HepG2 (cell line): ENCODE measurements at regions not wholly inside any gene's neighbourhood (a gene's known extent, or its start where the extent isn't known, plus 50 kb on each side); places are given as distances from the start of the nearest gene placed in this dataset.

ENCODE experiments used
- ATAC-seq: fragments of 200-7000 bp; cut with Tn5 transposase; 3 replicates; pipeline ENCODE4 v1.9.1; 2020; ENCODE audit warnings: mild to moderate bottlenecking, moderate library complexity
- BruUV-seq: library from RNA; stranded (reverse); fragments of 400-500 nt; replicated peaks from 2 replicates; lab custom pipeline; 2021; lab: Mats Ljungman, UMichigan
- CTCF ChIA-PET: fragments of 300-600 bp; formaldehyde crosslinking; extraction: SDS; loops from one replicate; lab custom pipeline; 2021; ENCODE audit warnings: low total read pairs, inconsistent platforms, low intra/inter-chr PET ratio; lab: Yijun Ruan, JAX
- POLR2A ChIA-PET: fragments of 350-600 bp; sonication (Branson Sonifier 250); formaldehyde crosslinking; loops from one replicate; lab custom pipeline; 2020; ENCODE audit warnings: antibody characterized with exemption, inconsistent platforms; lab: Yijun Ruan, JAX
- DNase-seq: peaks from one replicate; pipeline ENCODE4 v3.0.0-alpha.2; 2015; ENCODE audit warnings: low spot score
- FAIRE-seq: peaks from 3 replicates; lab custom pipeline; 2011; peaks lifted over from hg19 to GRCh38; lab: Jason Lieb, UNC
- H2AFZ ChIP-seq: one replicate; pipeline ENCODE4 v1.6.1; 2011; ENCODE audit warnings: low read length, inconsistent platforms
- H3K27ac ChIP-seq: fragments of 300-600 bp; 3 replicates; pipeline ENCODE4 v1.8.0; 2011; ENCODE audit warnings: mixed run types, mild to moderate bottlenecking, mixed read lengths, low read length, inconsistent platforms; ENCODE audit not compliant: insufficient read depth; ENCODE audit errors: extremely low read length
- H3K27me3 ChIP-seq, 2 experiments: fragments of 200-600 bp in 1 of 2; 2 replicates in 1 of 2; 3 replicates in 1 of 2; pipeline versions ENCODE4 v1.6.0 to v1.8.0; 2011; ENCODE audit warnings: low read length in 2 of 2, mild to moderate bottlenecking in 2 of 2, moderate library complexity in 2 of 2, inconsistent platforms in 1 of 2; ENCODE audit not compliant: insufficient read depth in 2 of 2, control insufficient read depth in 1 of 2
- H3K36me3 ChIP-seq, 2 experiments: fragments of 200-600 bp in 1 of 2; replicated peaks in 1 of 2; 2 replicates in 1 of 2; 3 replicates in 1 of 2; pipeline versions ENCODE4 v1.5.1 to v1.8.0; 2011; ENCODE audit warnings: low read length in 2 of 2, inconsistent platforms in 1 of 2; ENCODE audit not compliant: insufficient read depth in 2 of 2, control insufficient read depth in 1 of 2
- H3K4me1 ChIP-seq: 2 replicates; pipeline ENCODE4 v1.5.1; 2012; ENCODE audit warnings: low read length, inconsistent platforms; ENCODE audit not compliant: insufficient read depth
- H3K4me2 ChIP-seq: 2 replicates; pipeline ENCODE4 v1.6.0; 2011; ENCODE audit warnings: low read depth, low read length, inconsistent platforms
- H3K4me3 ChIP-seq, 3 experiments: fragments of 200-600 bp in 1 of 3; sonication (generic), shearing (Covaris generic) in 1 of 3; replicated peaks in 1 of 3; 2 replicates each; pipeline ENCODE4 v1.5.1; 2011 to 2016; ENCODE audit warnings: low read length in 3 of 3, inconsistent platforms in 2 of 3, low read depth in 2 of 3, mild to moderate bottlenecking in 2 of 3, control low read depth in 1 of 3, mixed read lengths in 1 of 3; ENCODE audit not compliant: insufficient read depth in 1 of 3
- H3K79me2 ChIP-seq: one replicate; pipeline ENCODE4 v1.6.1; 2011; ENCODE audit warnings: low read length, inconsistent platforms; ENCODE audit not compliant: insufficient read depth
- H3K9ac ChIP-seq: 2 replicates; pipeline ENCODE4 v1.6.0; 2011; ENCODE audit warnings: mild to moderate bottlenecking, low read depth, low read length, inconsistent platforms; ENCODE audit not compliant: insufficient read depth
- H3K9me3 ChIP-seq: 2 replicates; pipeline ENCODE4 v1.5.1; 2012; ENCODE audit warnings: mild to moderate bottlenecking, low read length
- H4K20me1 ChIP-seq: 2 replicates; pipeline ENCODE4 v1.6.0; 2011; ENCODE audit warnings: inconsistent platforms, mild to moderate bottlenecking, low read length, moderate library complexity; ENCODE audit not compliant: insufficient read depth
- ATF6 ChIP-seq: sonication (generic); formaldehyde crosslinking; conservative IDR thresholded peaks from 2 replicates; pipeline ENCODE4 v1.4.0; 2020; ENCODE audit warnings: missing genetic modification reagents
- FUBP1 ChIP-seq: sonication (generic); formaldehyde crosslinking; IDR thresholded peaks from 2 replicates; pipeline ENCODE4 v1.5.1; 2020; ENCODE audit warnings: missing genetic modification reagents, mild to moderate bottlenecking, borderline replicate concordance
- HNRNPL ChIP-seq: fragments of 200-400 bp; formaldehyde crosslinking; IDR thresholded peaks from 2 replicates; pipeline ENCODE4 v1.6.1; 2017; ENCODE audit warnings: mild to moderate bottlenecking, low read depth, low read length
- IRX3 ChIP-seq: sonication (generic); formaldehyde crosslinking; IDR thresholded peaks from 2 replicates; pipeline ENCODE4 v1.8.1; 2023; ENCODE audit warnings: mild to moderate bottlenecking, low read depth, missing genetic modification reagents, borderline replicate concordance
- TFAP4 ChIP-seq: sonication (generic); IDR thresholded peaks from 2 replicates; pipeline ENCODE4 v1.6.1; 2016; ENCODE audit warnings: low read depth, borderline replicate concordance
- ZNF543 ChIP-seq: sonication (generic); formaldehyde crosslinking; IDR thresholded peaks from 2 replicates; pipeline ENCODE4 v1.4.0; 2020; ENCODE audit warnings: mild to moderate bottlenecking, missing genetic modification reagents
- ZNF687 ChIP-seq: sonication (generic); formaldehyde crosslinking; IDR thresholded peaks from 2 replicates; pipeline ENCODE4 v1.5.1; 2020; ENCODE audit warnings: mild to moderate bottlenecking, missing genetic modification reagents, moderate library complexity
- WGBS: methylation state at CpG from one replicate; pipeline ENCODE4 v1.1.6; 2017; ENCODE audit warnings: low lambda C conversion rate; 5-methylcytosine and 5-hydroxymethylcytosine counted together
- in situ Hi-C: cut with HindIII; loops from 2 replicates; pipeline ENCODE4 v1.10.0; 2017; ENCODE audit warnings: low pct_unique_long_range_greater_than_20kb; ENCODE audit not compliant: extremely low pct_ligation_motif_present
- intact Hi-C: fragments of 100-400 bp; cut with micrococcal nuclease; formaldehyde crosslinking; loops from one replicate; pipeline ENCODE4 v1.10.0; 2022; ENCODE audit not compliant: unreplicated experiment

- 18% methylated on average over 4 of the region's 4 CpGs for WGBS
- Histone ChIP-seq H3K4me1 (no peaks in the 10 kb centered on the region), H3K9me3 (peaks cover 35% of the 10 kb centered on the region), H3K4me3 (no peak overlapping the region), H3K27me3 (no peaks in the 10 kb centered on the region), H3K27ac (no peak overlapping the region), H3K9ac (no peak overlapping the region), H3K4me2 (no peak overlapping the region), H3K79me2 (no peaks in the 10 kb centered on the region), H3K36me3 (no peaks in the 10 kb centered on the region), H4K20me1 (no peaks in the 10 kb centered on the region), H2AFZ (no peak overlapping the region)
- BruUV-seq, result no TSS peak
- TF ChIP-seq FUBP1 (CRISPR knock-in tag) (no peak), TFAP4 (no peak)
- DNase-seq (no peak), FAIRE-seq (no peak), ATAC-seq (no peak)
- in situ Hi-C loops, result no loop called here
- ChIA-PET CTCF (no interaction called here), POLR2A (no interaction called here)
- intact Hi-C loops, result no loop called here
These were observed 213.5 kb downstream of the CDH26 start for GRCh38 chr20:60171738-60172137.

GRCh38 chr20:60172346-60172984 is 214.2 kb downstream of the CDH26 start:
- Histone ChIP-seq H3K27ac (no peak overlapping the region), H3K9ac (no peak overlapping the region), H3K4me1 (no peaks in the 10 kb centered on the region), H4K20me1 (no peaks in the 10 kb centered on the region), H3K9me3 (peaks cover 35% of the 10 kb centered on the region), H3K27me3 (no peaks in the 10 kb centered on the region), H3K36me3 (no peaks in the 10 kb centered on the region), H3K4me3 (no peak overlapping the region), H2AFZ (no peak overlapping the region), H3K79me2 (no peaks in the 10 kb centered on the region), H3K4me2 (no peak overlapping the region)
- ATAC-seq (no peak), FAIRE-seq (no peak), DNase-seq (no peak)
- no TSS peak for BruUV-seq
- in situ Hi-C loops (no loop called here), intact Hi-C loops (no loop called here)
- WGBS, result 22% methylated on average over 8 of the region's 8 CpGs
- ChIA-PET CTCF (no interaction called here), POLR2A (no interaction called here)
- TF ChIP-seq ZNF687 (CRISPR knock-in tag), result no peak
- TF ChIP-seq ZNF543 (CRISPR knock-in tag), result no peak
- no peak for TF ChIP-seq IRX3 (CRISPR knock-in tag)
- TF ChIP-seq HNRNPL, result no peak
- TF ChIP-seq ATF6 (CRISPR knock-in tag), result no peak
